ENCODE measurements at regions not wholly inside any gene's neighbourhood (a gene's known extent, or its start where the extent isn't known, plus 50 kb on each side); places are given as distances from the start of the nearest gene placed in this dataset.

DNA sequence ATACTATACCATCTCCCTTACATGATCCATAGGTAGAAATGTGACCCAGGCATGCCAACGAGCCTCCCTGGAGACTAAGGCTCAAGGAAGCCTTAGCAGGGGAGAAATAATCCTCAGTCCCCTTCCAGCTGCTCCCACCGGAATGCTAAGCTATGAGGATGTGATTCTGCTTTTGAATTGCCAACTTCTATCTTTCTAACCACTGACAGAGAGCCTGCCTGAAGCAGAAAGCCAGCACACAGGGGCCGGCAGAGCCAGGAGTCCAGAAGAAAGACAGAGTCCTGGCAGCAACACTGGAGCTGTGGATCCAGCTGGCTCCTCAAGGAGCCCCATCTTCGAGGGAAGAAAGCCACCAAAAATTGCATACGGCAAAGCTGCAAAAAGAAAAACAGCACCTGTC lies 579.6 kb upstream of the CDH5 start:
- H3K4me3 ChIP-seq (ENCODE audit: low read depth, low read length), result no peak overlapping the region

- H3K4me3 ChIP-seq (ENCODE audit: low read depth, low read length), result no peak overlapping the region
Measured at GRCh38 chr16:65783709-65784474, 582.6 kb upstream of the CDH5 start.

DNA sequence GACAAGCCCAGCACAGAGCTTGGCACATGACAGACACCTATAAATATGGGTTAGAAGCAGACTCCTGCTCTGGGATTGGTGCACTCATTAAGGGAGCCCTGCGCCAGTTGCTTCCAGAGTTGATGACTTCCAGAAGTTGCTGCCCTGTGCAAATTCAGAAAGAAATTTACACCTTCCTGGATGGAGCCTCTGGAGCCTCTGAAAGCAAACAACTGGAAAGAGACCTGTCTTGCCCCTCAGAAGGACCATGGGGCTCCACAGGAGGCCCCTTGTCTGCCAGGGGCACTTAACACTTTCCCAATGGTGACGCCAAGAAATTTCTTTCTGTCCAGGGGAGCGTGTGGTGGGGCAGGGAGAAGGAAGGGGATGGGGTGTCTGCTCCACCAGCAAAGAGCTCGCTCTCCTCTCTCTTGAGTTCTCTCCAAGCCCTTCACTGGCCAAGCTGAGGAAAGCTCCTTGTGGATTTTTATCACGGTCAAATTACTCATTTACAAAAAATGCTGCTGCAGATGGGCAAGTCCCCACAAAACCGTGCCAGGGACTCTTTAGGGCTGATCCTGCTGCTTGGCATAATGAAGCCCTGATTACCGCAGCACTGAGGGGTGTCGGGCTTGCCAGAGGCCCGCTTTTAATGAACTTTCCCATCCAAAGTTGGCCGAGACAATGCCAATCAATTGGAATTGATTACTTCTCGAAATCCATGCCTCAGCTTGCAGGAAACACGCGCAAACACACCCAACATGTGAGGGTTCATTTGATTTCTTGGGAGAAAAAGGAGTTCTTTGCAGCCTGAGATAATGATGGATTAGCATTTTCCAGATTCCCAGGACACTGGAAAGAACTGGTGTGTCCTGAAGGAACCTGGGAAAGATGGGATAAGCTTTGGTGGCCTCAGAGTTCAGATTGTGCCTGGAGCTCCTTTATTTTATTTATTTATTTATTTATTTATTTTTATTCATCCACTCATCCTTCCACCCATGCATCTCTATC lies 583.6 kb upstream of the CDH5 start:
- no peak overlapping the region for H3K4me3 ChIP-seq (ENCODE audit: low read depth, low read length)

GRCh38 chr16:65781855-65782254 lies 584.6 kb upstream of the CDH5 start:
- H3K4me3 ChIP-seq (ENCODE audit: low read depth, low read length), result no peak overlapping the region

GRCh38 chr16:65781363-65781762 lies 585.1 kb upstream of the CDH5 start:
- no peak overlapping the region for H3K4me3 ChIP-seq (ENCODE audit: low read depth, low read length)

- H3K4me3 ChIP-seq (ENCODE audit: low read depth, low read length), result no peak overlapping the region
Measured at GRCh38 chr16:65779201-65779600, 587.3 kb upstream of the CDH5 start.

DNA sequence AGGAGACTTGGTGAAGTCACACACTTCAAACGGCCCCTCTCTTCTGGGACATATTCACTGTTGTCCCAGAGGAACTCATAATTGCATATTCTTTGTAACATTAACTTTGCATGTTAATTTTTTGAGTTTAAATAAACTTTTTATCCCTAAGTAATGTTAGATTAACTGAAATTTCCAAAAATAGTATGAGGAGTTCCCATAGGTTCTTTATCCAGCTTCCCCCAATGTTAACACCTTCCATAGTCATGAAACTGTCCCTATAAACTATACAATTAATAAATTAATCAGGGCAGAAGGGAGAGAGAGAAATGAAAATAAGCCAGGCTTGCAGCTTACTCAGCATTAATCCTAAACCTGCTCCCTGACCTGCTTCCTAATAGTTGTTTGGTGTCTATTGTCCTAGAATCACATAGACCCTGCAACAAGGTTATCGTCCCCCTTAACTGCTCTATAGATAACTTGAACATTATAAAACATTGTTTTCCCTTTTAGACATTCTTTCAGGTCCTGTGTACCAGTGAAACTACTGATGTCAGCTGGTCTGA lies 589.8 kb upstream of the CDH5 start:
- no peak overlapping the region for H3K4me3 ChIP-seq (ENCODE audit: low read depth, low read length)

DNA sequence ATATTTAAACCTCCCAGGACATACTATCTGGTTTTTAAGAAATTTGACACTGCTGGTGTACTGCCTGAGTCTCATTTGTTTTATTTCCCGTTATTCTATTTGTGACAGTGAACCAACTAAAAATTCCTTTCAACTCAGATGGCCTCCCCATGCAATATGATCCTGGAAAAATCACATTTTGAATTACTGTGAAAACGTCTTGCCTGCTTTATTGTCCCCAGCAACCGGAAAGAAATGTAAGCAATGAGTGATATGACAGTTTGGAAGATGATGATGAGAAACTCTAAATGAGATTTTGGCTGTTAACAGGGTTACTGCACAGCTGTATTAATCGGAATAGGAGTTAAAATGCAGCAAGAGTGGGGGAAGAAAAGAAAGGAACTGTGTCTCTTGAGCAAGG lies 590.7 kb upstream of the CDH5 start:
- no peak overlapping the region for H3K4me3 ChIP-seq (ENCODE audit: low read depth, low read length)

- no peak overlapping the region for H3K4me3 ChIP-seq (ENCODE audit: low read depth, low read length)
Measured at GRCh38 chr16:65774350-65774749, 592.1 kb upstream of the CDH5 start.

GRCh38 chr16:65773301-65773874 lies 593.1 kb upstream of the CDH5 start:
- no peak overlapping the region for H3K4me3 ChIP-seq (ENCODE audit: low read depth, low read length)

GRCh38 chr16:65772134-65772732 lies 594.3 kb upstream of the CDH5 start:
- H3K4me3 ChIP-seq (ENCODE audit: low read depth, low read length), result no peak overlapping the region

DNA sequence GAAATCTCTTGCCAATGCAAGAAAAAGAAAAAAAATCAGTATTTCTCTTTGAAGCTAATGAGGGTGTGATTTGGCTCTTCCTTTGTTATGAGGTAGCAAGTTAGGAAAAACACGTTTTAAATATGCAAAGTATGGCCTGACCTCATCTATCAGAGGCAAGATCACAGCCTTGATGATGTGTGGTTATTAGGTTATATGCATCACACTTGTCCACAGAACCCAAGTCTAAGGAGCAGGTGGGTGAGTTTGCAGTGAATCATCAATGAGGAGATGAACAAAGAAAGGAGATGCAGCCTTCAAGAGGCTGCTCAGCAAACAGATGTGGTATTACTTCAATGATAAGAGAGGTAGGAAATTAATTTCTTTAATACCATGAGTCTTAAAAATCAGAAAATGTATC lies 594.8 kb upstream of the CDH5 start:
- no peak overlapping the region for H3K4me3 ChIP-seq (ENCODE audit: low read depth, low read length)

DNA sequence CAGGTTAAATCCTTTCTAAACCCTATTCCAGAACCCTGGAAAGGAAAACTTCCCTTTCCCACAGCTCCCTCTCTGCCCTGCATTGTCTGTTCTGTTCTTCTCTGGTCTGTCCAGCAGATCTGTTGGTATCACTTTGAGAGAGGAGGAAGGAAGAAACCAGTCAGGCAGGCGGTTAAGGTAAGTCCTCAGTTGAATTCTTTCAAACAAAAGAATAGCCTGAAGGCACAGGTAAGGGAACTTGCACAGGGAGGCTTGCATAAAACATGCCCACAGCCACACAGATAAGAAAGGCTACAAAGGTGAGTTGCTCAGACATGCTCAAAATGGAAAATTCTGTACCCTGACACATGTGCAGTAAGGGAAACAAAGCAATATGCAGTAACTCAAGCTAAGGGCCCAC lies 595.7 kb upstream of the CDH5 start:
- no peak overlapping the region for H3K4me3 ChIP-seq (ENCODE audit: low read depth, low read length)

- H3K4me3 ChIP-seq (ENCODE audit: low read depth, low read length), result no peak overlapping the region
Measured at GRCh38 chr16:65769776-65770438, 596.6 kb upstream of the CDH5 start.

DNA sequence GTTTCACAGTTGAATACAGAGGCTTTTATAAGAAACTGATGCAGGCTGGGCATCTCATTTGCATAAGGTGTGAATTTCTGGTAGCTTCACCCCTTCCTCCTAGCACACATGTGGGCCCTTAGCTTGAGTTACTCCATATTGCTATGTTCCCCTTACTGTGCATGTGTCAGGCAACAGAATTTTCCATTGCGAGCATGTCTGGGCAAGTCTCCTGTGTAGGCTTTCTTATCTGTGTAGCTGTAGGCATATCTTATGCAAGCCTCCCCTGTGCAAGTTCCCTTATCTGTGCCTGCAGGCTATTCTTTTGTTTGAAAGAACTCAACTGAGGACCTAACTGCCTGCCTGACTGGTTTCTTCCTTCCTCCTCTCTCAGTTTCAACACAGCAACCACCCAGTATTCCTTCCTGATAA lies 597.4 kb upstream of the CDH5 start:
- H3K4me3 ChIP-seq (ENCODE audit: low read depth, low read length), result no peak overlapping the region

DNA sequence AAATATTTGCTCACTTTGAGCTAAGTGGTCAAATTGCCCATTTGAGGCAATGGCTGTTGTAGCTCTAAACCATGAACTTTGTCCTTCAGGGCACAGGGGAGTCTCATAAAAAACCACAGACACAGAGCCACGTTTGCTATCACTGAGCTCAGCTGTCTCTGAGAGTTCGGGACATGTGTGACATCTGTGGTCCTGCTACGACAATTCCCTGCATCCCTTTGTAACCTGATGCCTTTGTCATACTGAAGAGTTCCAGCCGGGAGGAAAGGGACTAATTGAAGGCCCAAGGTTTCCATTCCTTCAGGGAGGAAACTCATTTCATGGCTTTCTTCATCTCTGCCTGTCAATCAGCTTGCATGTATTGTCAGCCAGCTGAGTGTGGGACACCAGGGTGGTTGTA lies 599.4 kb upstream of the CDH5 start:
- no peak overlapping the region for H3K4me3 ChIP-seq (ENCODE audit: low read depth, low read length)

DNA sequence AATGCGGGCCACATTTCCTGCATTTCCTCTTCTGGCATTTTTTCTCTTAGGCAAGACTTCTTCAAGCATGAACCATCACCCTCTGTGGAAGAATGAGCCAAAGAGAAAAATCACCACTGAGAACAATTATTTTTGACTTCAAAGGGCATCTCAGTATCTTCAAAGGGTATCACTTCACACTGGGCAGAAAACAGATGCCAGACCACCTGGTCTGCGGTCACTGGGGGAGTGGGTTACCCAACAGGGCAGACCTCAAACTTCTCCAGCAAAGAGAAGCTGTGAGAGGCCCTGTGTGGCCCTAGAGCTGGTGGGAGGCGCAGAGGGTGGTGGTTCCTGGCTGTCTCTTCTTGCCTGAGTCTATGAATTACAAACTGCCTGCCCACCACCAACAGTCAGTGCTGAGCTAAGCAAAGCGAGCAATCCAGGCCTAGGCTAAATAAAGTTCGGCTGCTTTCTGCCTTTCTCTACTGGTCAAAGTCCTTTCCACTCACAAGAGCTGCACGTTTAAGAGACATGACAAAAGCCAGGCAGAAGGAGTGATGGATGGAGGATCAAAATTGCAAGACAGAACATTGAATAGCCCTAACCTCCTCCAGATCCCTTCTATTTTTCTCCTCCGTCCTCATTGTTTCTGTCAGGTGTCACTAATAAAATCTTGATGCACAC lies 602.7 kb upstream of the CDH5 start:
- no peak overlapping the region for H3K4me3 ChIP-seq (ENCODE audit: low read depth, low read length)

GRCh38 chr16:65760874-65761273 lies 605.6 kb upstream of the CDH5 start:
- H3K4me3 ChIP-seq (ENCODE audit: low read depth, low read length), result no peak overlapping the region

- no peak overlapping the region for H3K4me3 ChIP-seq (ENCODE audit: low read depth, low read length)
Measured at GRCh38 chr16:65758620-65759019, 607.9 kb upstream of the CDH5 start.

GRCh38 chr16:65757064-65757463 lies 609.4 kb upstream of the CDH5 start:
- no peak overlapping the region for H3K4me3 ChIP-seq (ENCODE audit: low read depth, low read length)
